Keratinocyte (primary cell): ENCODE measurements at regions not wholly inside any gene's neighbourhood (a gene's known extent, or its start where the extent isn't known, plus 50 kb on each side); places are given as distances from the start of the nearest gene placed in this dataset.

Source experiments
- EZH2 ChIP-seq: IDR thresholded peaks from one replicate; pipeline ENCODE4 v1.6.1; 2012; ENCODE audit warnings: inconsistent platforms, mild to moderate bottlenecking, low read length, moderate library complexity
- TF ChIP-seq, protein P1 (sequence below), 3 experiments: IDR thresholded peaks in 1 of 3; conservative IDR thresholded peaks in 1 of 3; optimal IDR thresholded peaks in 1 of 3; 2 replicates in 2 of 3; 3 replicates in 1 of 3; pipeline versions ENCODE3 to v1.5.1; 2011; ENCODE audit warnings: low read length in 3 of 3, mild to moderate bottlenecking in 3 of 3, moderate library complexity in 2 of 3, control low read depth in 1 of 3, inconsistent platforms in 1 of 3; ENCODE audit not compliant: insufficient read depth in 2 of 3; ENCODE audit errors: extremely low read depth in 1 of 3

DNA sequence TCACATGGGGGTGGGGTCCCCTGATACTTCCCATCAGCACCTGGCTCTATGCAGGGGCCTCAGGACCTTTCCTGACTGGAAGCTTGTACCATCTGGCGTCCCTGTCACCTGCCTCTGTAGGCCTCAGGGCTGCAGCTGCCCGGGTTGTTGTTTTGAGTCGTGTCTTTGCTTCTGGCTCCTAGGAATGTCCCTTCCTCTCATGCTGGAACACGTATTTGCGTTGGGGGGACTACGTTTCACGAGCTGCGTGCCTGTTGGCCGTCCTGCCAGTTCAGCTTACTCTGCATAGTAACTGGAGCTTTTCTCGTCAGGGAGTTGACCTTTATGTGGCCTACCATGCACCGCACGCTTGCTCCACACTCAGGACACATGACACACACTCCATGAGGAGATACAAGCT, 54.9 kb upstream of the IRX4 start:
- TF ChIP-seq, protein P1, sequence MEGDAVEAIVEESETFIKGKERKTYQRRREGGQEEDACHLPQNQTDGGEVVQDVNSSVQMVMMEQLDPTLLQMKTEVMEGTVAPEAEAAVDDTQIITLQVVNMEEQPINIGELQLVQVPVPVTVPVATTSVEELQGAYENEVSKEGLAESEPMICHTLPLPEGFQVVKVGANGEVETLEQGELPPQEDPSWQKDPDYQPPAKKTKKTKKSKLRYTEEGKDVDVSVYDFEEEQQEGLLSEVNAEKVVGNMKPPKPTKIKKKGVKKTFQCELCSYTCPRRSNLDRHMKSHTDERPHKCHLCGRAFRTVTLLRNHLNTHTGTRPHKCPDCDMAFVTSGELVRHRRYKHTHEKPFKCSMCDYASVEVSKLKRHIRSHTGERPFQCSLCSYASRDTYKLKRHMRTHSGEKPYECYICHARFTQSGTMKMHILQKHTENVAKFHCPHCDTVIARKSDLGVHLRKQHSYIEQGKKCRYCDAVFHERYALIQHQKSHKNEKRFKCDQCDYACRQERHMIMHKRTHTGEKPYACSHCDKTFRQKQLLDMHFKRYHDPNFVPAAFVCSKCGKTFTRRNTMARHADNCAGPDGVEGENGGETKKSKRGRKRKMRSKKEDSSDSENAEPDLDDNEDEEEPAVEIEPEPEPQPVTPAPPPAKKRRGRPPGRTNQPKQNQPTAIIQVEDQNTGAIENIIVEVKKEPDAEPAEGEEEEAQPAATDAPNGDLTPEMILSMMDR (optimal IDR thresholded peaks at IDR 0.05 in 1 of 3, IDR thresholded peaks at IDR 0.05 in 1 of 3, conservative IDR thresholded peaks at IDR 0.05 in 1 of 3; ENCODE audit: extremely low read depth in 1 of 3, insufficient read depth in 2 of 3, low read length in 3 of 3), result no peak
- TF ChIP-seq EZH2, result no peak
